ENCODE measurements at regions not wholly inside any gene's neighbourhood (a gene's known extent, or its start where the extent isn't known, plus 50 kb on each side); places are given as distances from the start of the nearest gene placed in this dataset.
A peak's percentile ranks its signal among the peaks of the same experiment; 100 is the strongest.

DNA sequence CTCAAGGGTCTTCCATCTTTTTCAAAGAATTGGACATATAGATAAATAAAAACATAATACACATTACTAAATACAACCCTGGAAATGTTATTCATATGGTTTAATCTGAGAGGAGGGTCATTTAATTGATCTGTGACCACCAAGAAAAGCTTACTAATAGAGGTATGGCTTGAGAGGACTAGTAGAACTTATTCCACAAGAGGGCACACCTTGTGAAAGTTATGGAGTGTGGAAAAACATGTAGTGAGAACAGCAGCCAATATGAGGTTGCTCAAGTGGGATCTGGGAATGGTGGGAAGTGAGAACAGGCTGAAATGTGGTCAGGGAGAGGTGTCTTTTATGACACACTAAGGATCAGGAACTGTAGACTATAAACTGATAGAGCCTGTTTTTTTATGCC, 973.5 kb upstream of the B3GALT2 start:
- no peak overlapping the region for H3K9ac ChIP-seq (ENCODE audit: insufficient read depth in 1 of 2, low read depth in 2 of 2, low read length in 2 of 2)
- no peaks in the 10 kb centered on the region for H4K20me1 ChIP-seq (replicated peaks; ENCODE audit: control insufficient read depth, insufficient read depth, low read length)
- BruUV-seq (replicated peaks) = no TSS peak
- intact Hi-C loops (cut with micrococcal nuclease) (no loop called here), in situ Hi-C loops (cut with MboI) (no loop called here)
- no peak overlapping the region for H2AFZ ChIP-seq (ENCODE audit: low read depth, low read length)
- no peak overlapping the region for H3K27ac ChIP-seq (ENCODE audit: extremely low read depth, low read depth, low read length)
- no peak overlapping the region for H3K4me2 ChIP-seq (ENCODE audit: insufficient read depth, low read length)
- no peak for ATAC-seq
- TF ChIP-seq ZNF124 (CRISPR knock-in tag; IDR thresholded peaks at IDR 0.05) (no peak), RAD21 (CRISPR knock-in tag; conservative IDR thresholded peaks at IDR 0.05 in 1 of 2, IDR thresholded peaks at IDR 0.05 in 1 of 2) (peak in 1 of 2 experiments; percentile 16; a peak in 1 of 4 replicates)
- FAIRE-seq = no peak
- H3K9me3 ChIP-seq (replicated peaks; ENCODE audit: control insufficient read depth, insufficient read depth, low read depth, low read length) = no peaks in the 10 kb centered on the region
- no peaks in the 10 kb centered on the region for H3K4me1 ChIP-seq (replicated peaks in 1 of 2; ENCODE audit: control insufficient read depth in 2 of 2, insufficient read depth in 2 of 2, low read length in 2 of 2)
- no peaks in the 10 kb centered on the region for H3K27me3 ChIP-seq (ENCODE audit: control insufficient read depth in 2 of 2, insufficient read depth in 2 of 2, low read length in 2 of 2)
- H3K79me2 ChIP-seq (ENCODE audit: control insufficient read depth, insufficient read depth, low read length) = no peaks in the 10 kb centered on the region
- CTCF ChIA-PET (ENCODE audit: low intra/inter-chr PET ratio) = no interaction called here
- DNase-seq (ENCODE audit: extremely low read depth in 1 of 4, low spot score in 3 of 4) = no peak
- H3K36me3 ChIP-seq (ENCODE audit: control insufficient read depth, insufficient read depth, low read length) = no peaks in the 10 kb centered on the region
- no peak overlapping the region for H3K4me3 ChIP-seq
- no peaks in the 10 kb centered on the region for H3K9me1 ChIP-seq (ENCODE audit: control insufficient read depth, insufficient read depth, low read length)
- POLR2A ChIA-PET = no interaction called here

DNA sequence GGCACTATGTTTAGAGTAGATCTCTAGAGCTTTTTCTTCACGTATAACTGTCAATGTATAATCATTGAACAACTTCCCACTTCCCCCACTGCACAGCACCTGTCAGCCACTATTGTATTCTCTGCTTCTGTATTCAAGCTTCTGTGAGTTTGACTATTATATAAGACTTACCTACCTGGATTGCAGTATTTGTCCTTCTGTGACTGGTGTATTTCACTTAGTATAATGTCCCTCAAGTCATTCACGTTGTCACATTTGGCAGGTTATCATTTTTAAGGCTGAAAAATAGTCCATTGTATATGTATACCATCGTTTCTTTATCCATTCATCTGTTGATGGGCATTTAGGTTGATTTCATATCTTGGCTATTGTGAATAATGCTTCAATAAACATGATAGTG, 969.5 kb upstream of the B3GALT2 start:
- in situ Hi-C loops (cut with MboI) (no loop called here), intact Hi-C loops (cut with micrococcal nuclease) (no loop called here)
- DNase-seq (ENCODE audit: extremely low read depth in 1 of 4, low spot score in 3 of 4) (no peak), FAIRE-seq (no peak), ATAC-seq (no peak)
- Histone ChIP-seq H3K79me2 (ENCODE audit: control insufficient read depth, insufficient read depth, low read length) (no peaks in the 10 kb centered on the region), H3K27ac (ENCODE audit: extremely low read depth, low read depth, low read length) (no peak overlapping the region), H2AFZ (ENCODE audit: low read depth, low read length) (no peak overlapping the region), H3K36me3 (ENCODE audit: control insufficient read depth, insufficient read depth, low read length) (no peaks in the 10 kb centered on the region), H3K4me3 (no peak overlapping the region), H3K9me3 (replicated peaks; ENCODE audit: control insufficient read depth, insufficient read depth, low read depth, low read length) (no peaks in the 10 kb centered on the region), H3K9me1 (ENCODE audit: control insufficient read depth, insufficient read depth, low read length) (no peaks in the 10 kb centered on the region), H3K4me2 (ENCODE audit: insufficient read depth, low read length) (no peak overlapping the region), H3K9ac (ENCODE audit: insufficient read depth in 1 of 2, low read depth in 2 of 2, low read length in 2 of 2) (no peak overlapping the region), H4K20me1 (replicated peaks; ENCODE audit: control insufficient read depth, insufficient read depth, low read length) (no peaks in the 10 kb centered on the region), H3K27me3 (ENCODE audit: control insufficient read depth in 2 of 2, insufficient read depth in 2 of 2, low read length in 2 of 2) (no peaks in the 10 kb centered on the region), H3K4me1 (replicated peaks in 1 of 2; ENCODE audit: control insufficient read depth in 2 of 2, insufficient read depth in 2 of 2, low read length in 2 of 2) (no peaks in the 10 kb centered on the region)
- CTCF ChIA-PET (ENCODE audit: low intra/inter-chr PET ratio) = no interaction called here
- no TSS peak for BruUV-seq (replicated peaks)
- TF ChIP-seq TEAD1 (CRISPR knock-in tag; IDR thresholded peaks at IDR 0.05) (no peak), ZNF197 (CRISPR knock-in tag; IDR thresholded peaks at IDR 0.05; ENCODE audit: low read depth) (no peak), SIN3A (IDR thresholded peaks at IDR 0.05; ENCODE audit: borderline replicate concordance in 2 of 2, control insufficient read depth in 1 of 2, low read depth in 2 of 2, low read length in 2 of 2) (no peak), NEUROD1 (IDR thresholded peaks at IDR 0.05; ENCODE audit: borderline replicate concordance, low read depth, low read length, partially characterized antibody) (no peak), KLF1 (tag; IDR thresholded peaks at IDR 0.05) (no peak), MAFF (IDR thresholded peaks at IDR 0.05; ENCODE audit: low read length) (no peak), HMGN3 (IDR thresholded peaks at IDR 0.05; ENCODE audit: borderline replicate concordance, extremely low read depth, insufficient read length, low read depth, low read length) (no peak), BRD4 (IDR thresholded peaks at IDR 0.05) (no peak), ATF7 (IDR thresholded peaks at IDR 0.05) (no peak), SMAD4 (CRISPR knock-in tag; conservative IDR thresholded peaks at IDR 0.05) (no peak)
- TF ChIP-seq, protein P1, sequence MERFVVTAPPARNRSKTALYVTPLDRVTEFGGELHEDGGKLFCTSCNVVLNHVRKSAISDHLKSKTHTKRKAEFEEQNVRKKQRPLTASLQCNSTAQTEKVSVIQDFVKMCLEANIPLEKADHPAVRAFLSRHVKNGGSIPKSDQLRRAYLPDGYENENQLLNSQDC (CRISPR knock-in tag; IDR thresholded peaks at IDR 0.05) = no peak
- TF ChIP-seq, protein P2, sequence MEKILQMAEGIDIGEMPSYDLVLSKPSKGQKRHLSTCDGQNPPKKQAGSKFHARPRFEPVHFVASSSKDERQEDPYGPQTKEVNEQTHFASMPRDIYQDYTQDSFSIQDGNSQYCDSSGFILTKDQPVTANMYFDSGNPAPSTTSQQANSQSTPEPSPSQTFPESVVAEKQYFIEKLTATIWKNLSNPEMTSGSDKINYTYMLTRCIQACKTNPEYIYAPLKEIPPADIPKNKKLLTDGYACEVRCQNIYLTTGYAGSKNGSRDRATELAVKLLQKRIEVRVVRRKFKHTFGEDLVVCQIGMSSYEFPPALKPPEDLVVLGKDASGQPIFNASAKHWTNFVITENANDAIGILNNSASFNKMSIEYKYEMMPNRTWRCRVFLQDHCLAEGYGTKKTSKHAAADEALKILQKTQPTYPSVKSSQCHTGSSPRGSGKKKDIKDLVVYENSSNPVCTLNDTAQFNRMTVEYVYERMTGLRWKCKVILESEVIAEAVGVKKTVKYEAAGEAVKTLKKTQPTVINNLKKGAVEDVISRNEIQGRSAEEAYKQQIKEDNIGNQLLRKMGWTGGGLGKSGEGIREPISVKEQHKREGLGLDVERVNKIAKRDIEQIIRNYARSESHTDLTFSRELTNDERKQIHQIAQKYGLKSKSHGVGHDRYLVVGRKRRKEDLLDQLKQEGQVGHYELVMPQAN (IDR thresholded peaks at IDR 0.05; ENCODE audit: borderline replicate concordance) = no peak
- TF ChIP-seq, protein P3, sequence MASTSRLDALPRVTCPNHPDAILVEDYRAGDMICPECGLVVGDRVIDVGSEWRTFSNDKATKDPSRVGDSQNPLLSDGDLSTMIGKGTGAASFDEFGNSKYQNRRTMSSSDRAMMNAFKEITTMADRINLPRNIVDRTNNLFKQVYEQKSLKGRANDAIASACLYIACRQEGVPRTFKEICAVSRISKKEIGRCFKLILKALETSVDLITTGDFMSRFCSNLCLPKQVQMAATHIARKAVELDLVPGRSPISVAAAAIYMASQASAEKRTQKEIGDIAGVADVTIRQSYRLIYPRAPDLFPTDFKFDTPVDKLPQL (IDR thresholded peaks at IDR 0.05; ENCODE audit: extremely low read depth, insufficient read length) = no peak
- POLR2A ChIA-PET = no interaction called here
- 6% methylated on average over 3 of the region's 3 CpGs for WGBS (ENCODE audit: insufficient coverage, low coverage, missing lambda C conversion rate)

Measured in K562 (cell line).